ENCODE measurements at regions not wholly inside any gene's neighbourhood (a gene's known extent, or its start where the extent isn't known, plus 50 kb on each side); places are given as distances from the start of the nearest gene placed in this dataset.

GRCh38 chr14:41302776-41303175, 303.9 kb upstream of the LRFN5 start (continued):
- no peak for TF ChIP-seq ZBTB33 (IDR thresholded peaks at IDR 0.05; ENCODE audit: extremely low read depth, insufficient replicate concordance, low read length)

GRCh38 chr14:41299924-41300323, 306.8 kb upstream of the LRFN5 start:
- RAD21 ChIA-PET (ENCODE audit: low non-redundant PET in 1 of 2, low total read pairs in 2 of 2, uncharacterized antibody in 2 of 2, unreplicated experiment in 2 of 2): no interaction called here
- no peak overlapping the region for H3K4me2 ChIP-seq (ENCODE audit: low read length)
- H3K79me2 ChIP-seq (ENCODE audit: insufficient read depth, low read length): no peaks in the 10 kb centered on the region
- H3K27ac ChIP-seq (ENCODE audit: low read depth, low read length): no peak overlapping the region
- no peak for ATAC-seq
- no TSS peak for BruUV-seq (replicated peaks)
- H3K27me3 ChIP-seq (ENCODE audit: insufficient read depth, low read length): no peaks in the 10 kb centered on the region
- no peak overlapping the region for H3K4me3 ChIP-seq (replicated peaks in 1 of 2; ENCODE audit: low read depth in 1 of 2, low read length in 2 of 2)
- intact Hi-C loops (cut with micrococcal nuclease): no loop called here
- H3K9me2 ChIP-seq (ENCODE audit: insufficient read depth): no peaks in the 10 kb centered on the region
- TF ChIP-seq ATF3 (IDR thresholded peaks at IDR 0.05): no peak
- TF ChIP-seq EZH2 (IDR thresholded peaks at IDR 0.05): no peak
- TF ChIP-seq ZFX (IDR thresholded peaks at IDR 0.05): no peak
- TF ChIP-seq RAD21 (IDR thresholded peaks at IDR 0.05; ENCODE audit: low read depth): no peak
- TF ChIP-seq ZNF274 (IDR thresholded peaks at IDR 0.05; ENCODE audit: low read depth, low read length): no peak
- no peak for TF ChIP-seq CBX3 (IDR thresholded peaks at IDR 0.05; ENCODE audit: low read depth)
- TF ChIP-seq POLR2AphosphoS5 (IDR thresholded peaks at IDR 0.05; ENCODE audit: low read depth, low read length): no peak
- TF ChIP-seq SRF (IDR thresholded peaks at IDR 0.05; ENCODE audit: low read depth): no peak
- no peak for TF ChIP-seq POLR2A (IDR thresholded peaks at IDR 0.05; ENCODE audit: borderline replicate concordance, extremely low read depth, insufficient read depth, insufficient read length)
- no peak for TF ChIP-seq CTCF (IDR thresholded peaks at IDR 0.05 in 2 of 3, conservative IDR thresholded peaks at IDR 0.05 in 1 of 3; ENCODE audit: borderline replicate concordance in 1 of 3, insufficient read depth in 1 of 3, low read depth in 2 of 3, low read length in 2 of 3)
- TF ChIP-seq ELF1 (IDR thresholded peaks at IDR 0.05; ENCODE audit: borderline replicate concordance, low read depth): no peak
- no peak for TF ChIP-seq YY1 (IDR thresholded peaks at IDR 0.05; ENCODE audit: extremely low read depth, insufficient replicate concordance, low read depth, low read length)
- no peak for TF ChIP-seq REST (IDR thresholded peaks at IDR 0.05; ENCODE audit: low read depth)
- no peaks in the 10 kb centered on the region for H3K36me3 ChIP-seq (ENCODE audit: control insufficient read depth in 1 of 2, insufficient read depth in 2 of 2, low read length in 2 of 2)
- no peaks in the 10 kb centered on the region for H3K4me1 ChIP-seq (ENCODE audit: control insufficient read depth in 1 of 2, insufficient read depth in 2 of 2, low read length in 2 of 2)
- H2AFZ ChIP-seq (ENCODE audit: low read depth, low read length, poor library complexity, severe bottlenecking): no peak overlapping the region
- H3K9ac ChIP-seq (ENCODE audit: low read length): no peak overlapping the region
- POLR2A ChIA-PET: no interaction called here
- no peaks in the 10 kb centered on the region for H4K20me1 ChIP-seq (ENCODE audit: insufficient read depth)
- DNase-seq (ENCODE audit: low read depth, low spot score): no peak
- no peaks in the 10 kb centered on the region for H3K9me3 ChIP-seq (ENCODE audit: control insufficient read depth in 1 of 2, insufficient read depth in 1 of 2, low read depth in 1 of 2, low read length in 2 of 2)
- CTCF ChIA-PET: no interaction called here
